Activated CD8-positive, alpha-beta T cell treated with anti-CD3 and anti-CD28 coated beads for 36 hours (primary cell): ENCODE measurements at regions not wholly inside any gene's neighbourhood (a gene's known extent, or its start where the extent isn't known, plus 50 kb on each side); places are given as distances from the start of the nearest gene placed in this dataset.

ENCODE experiments used
- ATAC-seq: fragments of 200-7000 bp; cut with Tn5 transposase; one replicate; pipeline ENCODE4 v1.10.0; 2021; ENCODE audit warnings: mild to moderate bottlenecking, moderate library complexity
- CTCF ChIA-PET: fragments of 350-600 bp; sonication (Branson Sonifier 250); formaldehyde crosslinking; loops from one replicate; lab custom pipeline; 2021; ENCODE audit warnings: antibody characterized with exemption; lab: Charles Lee
- POLR2A ChIA-PET: fragments of 350-600 bp; sonication (Branson Sonifier 250); formaldehyde crosslinking; loops from one replicate; lab custom pipeline; 2021; ENCODE audit warnings: antibody characterized with exemption; lab: Charles Lee
- DNase-seq: peaks from one replicate; pipeline ENCODE4 v3.0.0-alpha.2; 2020
- H3K27ac Mint-ChIP-seq: one replicate; pipeline ENCODE4 v1.8.0; 2021; ENCODE audit warnings: mild to moderate bottlenecking, mixed read lengths
- H3K27me3 Mint-ChIP-seq: one replicate; pipeline ENCODE4 v1.8.0; 2021; ENCODE audit warnings: mixed read lengths
- H3K36me3 Mint-ChIP-seq: one replicate; pipeline ENCODE4 v1.8.0; 2021; ENCODE audit warnings: low read depth, mixed read lengths
- H3K4me1 Mint-ChIP-seq: one replicate; pipeline ENCODE4 v1.8.0; 2021; ENCODE audit warnings: low read depth, mixed read lengths
- H3K4me3 Mint-ChIP-seq: one replicate; pipeline ENCODE4 v1.8.0; 2021; ENCODE audit warnings: mild to moderate bottlenecking, moderate library complexity, mixed read lengths
- H3K9me3 Mint-ChIP-seq: one replicate; pipeline ENCODE4 v1.8.0; 2021; ENCODE audit warnings: mixed read lengths
- CTCF ChIP-seq: fragments of 200-600 bp; IDR thresholded peaks from one replicate; pipeline ENCODE4 v1.8.0; 2022; ENCODE audit warnings: antibody characterized with exemption, mild to moderate bottlenecking
- intact Hi-C: fragments of 100-400 bp; cut with micrococcal nuclease; formaldehyde crosslinking; loops from one replicate; pipeline ENCODE4 v1.10.0; 2022

- Mint-ChIP-seq H3K4me3 (no peak overlapping the region), H3K4me1 (no peaks in the 10 kb centered on the region), H3K27ac (no peak overlapping the region), H3K27me3 (no peaks in the 10 kb centered on the region), H3K9me3 (no peaks in the 10 kb centered on the region), H3K36me3 (no peaks in the 10 kb centered on the region)
- CTCF ChIA-PET: no interaction called here
- DNase-seq (no peak), ATAC-seq (no peak)
- POLR2A ChIA-PET: no interaction called here
- intact Hi-C loops: no loop called here
- TF ChIP-seq CTCF: no peak
Observed at GRCh38 chr12:102757154-102757881, 159.7 kb downstream of the PAH start.

- ChIA-PET POLR2A (no interaction called here), CTCF (no interaction called here)
- no peaks in the 10 kb centered on the region for H3K36me3 Mint-ChIP-seq
- H3K4me3 Mint-ChIP-seq: no peak overlapping the region
- no peak for TF ChIP-seq CTCF
- intact Hi-C loops: no loop called here
- H3K27me3 Mint-ChIP-seq: no peaks in the 10 kb centered on the region
- H3K27ac Mint-ChIP-seq: no peak overlapping the region
- no peak for DNase-seq
- H3K9me3 Mint-ChIP-seq: no peaks in the 10 kb centered on the region
- H3K4me1 Mint-ChIP-seq: no peaks in the 10 kb centered on the region
- ATAC-seq: no peak
Observed at GRCh38 chr12:102756530-102756929, 160.5 kb downstream of the PAH start.

- Mint-ChIP-seq H3K36me3 (no peaks in the 10 kb centered on the region), H3K27ac (no peak overlapping the region), H3K9me3 (no peaks in the 10 kb centered on the region), H3K4me3 (no peak overlapping the region), H3K4me1 (no peaks in the 10 kb centered on the region), H3K27me3 (no peaks in the 10 kb centered on the region)
- no peak for ATAC-seq
- POLR2A ChIA-PET: no interaction called here
- no peak for DNase-seq
- CTCF ChIA-PET: no interaction called here
- TF ChIP-seq CTCF: no peak
- intact Hi-C loops: no loop called here
Observed at GRCh38 chr12:102755266-102755665, 161.8 kb downstream of the PAH start.

GRCh38 chr12:102753802-102754201, 163.2 kb downstream of the PAH start:
- H3K27ac Mint-ChIP-seq: no peak overlapping the region
- DNase-seq (no peak), ATAC-seq (no peak)
- CTCF ChIA-PET: no interaction called here
- POLR2A ChIA-PET: no interaction called here
- no peak overlapping the region for H3K4me3 Mint-ChIP-seq
- no peaks in the 10 kb centered on the region for H3K4me1 Mint-ChIP-seq
- H3K9me3 Mint-ChIP-seq: no peaks in the 10 kb centered on the region
- no peak for TF ChIP-seq CTCF
- H3K36me3 Mint-ChIP-seq: no peaks in the 10 kb centered on the region
- intact Hi-C loops: no loop called here
- H3K27me3 Mint-ChIP-seq: no peaks in the 10 kb centered on the region

GRCh38 chr12:102748704-102749103, 168.3 kb downstream of the PAH start:
- no peak for TF ChIP-seq CTCF
- POLR2A ChIA-PET: no interaction called here
- H3K27me3 Mint-ChIP-seq: peaks cover 2% of the 10 kb centered on the region
- H3K4me1 Mint-ChIP-seq: no peaks in the 10 kb centered on the region
- no peak overlapping the region for H3K27ac Mint-ChIP-seq
- CTCF ChIA-PET: no interaction called here
- no peak for ATAC-seq
- no peak overlapping the region for H3K4me3 Mint-ChIP-seq
- H3K9me3 Mint-ChIP-seq: no peaks in the 10 kb centered on the region
- no peak for DNase-seq
- intact Hi-C loops: no loop called here
- no peaks in the 10 kb centered on the region for H3K36me3 Mint-ChIP-seq
